ENCODE measurements at regions not wholly inside any gene's neighbourhood (a gene's known extent, or its start where the extent isn't known, plus 50 kb on each side); places are given as distances from the start of the nearest gene placed in this dataset.

- Mint-ChIP-seq H3K36me3 (ENCODE audit: insufficient read depth, unreplicated experiment) (no peaks in the 10 kb centered on the region), H3K4me3 (ENCODE audit: unreplicated experiment) (no peak overlapping the region), H3K9me3 (ENCODE audit: unreplicated experiment) (no peaks in the 10 kb centered on the region), H3K27me3 (ENCODE audit: insufficient read depth, unreplicated experiment) (no peaks in the 10 kb centered on the region), H3K27ac (ENCODE audit: low read depth, unreplicated experiment) (peak overlapping the region; percentile 10), H3K4me1 (ENCODE audit: insufficient read depth, unreplicated experiment) (no peaks in the 10 kb centered on the region)
- CTCF ChIA-PET: interaction anchor here (0.5 to 1.7 kb wide), 4 partner anchors 17 to 311 kb away, joined by 4 to 5 read pairs (median 4); no protein-coding TSS in a partner anchor
- no peak for TF ChIP-seq CTCF (IDR thresholded peaks at IDR 0.05; ENCODE audit: unreplicated experiment)
- POLR2A ChIA-PET: no interaction called here
- BruUV-seq (replicated peaks): no TSS peak
- DNase-seq (ENCODE audit: unreplicated experiment): no peak
- intact Hi-C loops (cut with micrococcal nuclease): no loop called here
Observed at GRCh38 chr11:31987118-31988005, 103.5 kb upstream of the RCN1 start.

- Mint-ChIP-seq H3K27me3 (ENCODE audit: insufficient read depth, unreplicated experiment) (no peaks in the 10 kb centered on the region), H3K27ac (ENCODE audit: low read depth, unreplicated experiment) (no peak overlapping the region), H3K36me3 (ENCODE audit: insufficient read depth, unreplicated experiment) (no peaks in the 10 kb centered on the region), H3K9me3 (ENCODE audit: unreplicated experiment) (no peaks in the 10 kb centered on the region), H3K4me1 (ENCODE audit: insufficient read depth, unreplicated experiment) (no peaks in the 10 kb centered on the region), H3K4me3 (ENCODE audit: unreplicated experiment) (no peak overlapping the region)
- TF ChIP-seq CTCF (IDR thresholded peaks at IDR 0.05; ENCODE audit: unreplicated experiment): no peak
- CTCF ChIA-PET: interaction anchor here (0.5 to 1.7 kb wide), 6 partner anchors 16 to 345 kb away, joined by 3 to 4 read pairs (median 4); no protein-coding TSS in a partner anchor
- DNase-seq (ENCODE audit: unreplicated experiment): no peak
- POLR2A ChIA-PET: interaction anchor here (0.6 to 1.0 kb wide), 2 partner anchors 10 to 14 kb away, joined by 3 to 4 read pairs; no protein-coding TSS in a partner anchor
- BruUV-seq (replicated peaks): no TSS peak
- intact Hi-C loops (cut with micrococcal nuclease): no loop called here
Observed at GRCh38 chr11:31986201-31986889, 104.5 kb upstream of the RCN1 start.

GRCh38 chr11:31981457-31981856, 109.4 kb upstream of the RCN1 start:
- Mint-ChIP-seq H3K4me3 (ENCODE audit: unreplicated experiment) (no peak overlapping the region), H3K9me3 (ENCODE audit: unreplicated experiment) (peaks cover 8% of the 10 kb centered on the region), H3K27me3 (ENCODE audit: insufficient read depth, unreplicated experiment) (peaks cover 20% of the 10 kb centered on the region), H3K27ac (ENCODE audit: low read depth, unreplicated experiment) (no peak overlapping the region), H3K36me3 (ENCODE audit: insufficient read depth, unreplicated experiment) (no peaks in the 10 kb centered on the region), H3K4me1 (ENCODE audit: insufficient read depth, unreplicated experiment) (no peaks in the 10 kb centered on the region)
- DNase-seq (ENCODE audit: unreplicated experiment): no peak
- POLR2A ChIA-PET: no interaction called here
- intact Hi-C loops (cut with micrococcal nuclease): no loop called here
- CTCF ChIA-PET: interaction anchor here (0.6 kb wide), 1 partner anchor 140 kb away, joined by 3 read pairs; no protein-coding TSS in a partner anchor
- no peak for TF ChIP-seq CTCF (IDR thresholded peaks at IDR 0.05; ENCODE audit: unreplicated experiment)
- BruUV-seq (replicated peaks): no TSS peak

GRCh38 chr11:31977343-31977742, 113.5 kb upstream of the RCN1 start:
- peaks cover 8% of the 10 kb centered on the region for H3K9me3 Mint-ChIP-seq (ENCODE audit: unreplicated experiment)
- peaks cover 20% of the 10 kb centered on the region for H3K27me3 Mint-ChIP-seq (ENCODE audit: insufficient read depth, unreplicated experiment)
- H3K4me3 Mint-ChIP-seq (ENCODE audit: unreplicated experiment): no peak overlapping the region
- POLR2A ChIA-PET: interaction anchor here (1.2 kb wide), 1 partner anchor 8 kb away, joined by 4 read pairs; no protein-coding TSS in a partner anchor
- CTCF ChIA-PET: interaction anchor here (1.1 kb wide), 1 partner anchor 737 kb away, joined by 3 read pairs; no protein-coding TSS in a partner anchor
- DNase-seq (ENCODE audit: unreplicated experiment): no peak
- peaks cover 8% of the 10 kb centered on the region for H3K4me1 Mint-ChIP-seq (ENCODE audit: insufficient read depth, unreplicated experiment)
- H3K27ac Mint-ChIP-seq (ENCODE audit: low read depth, unreplicated experiment): no peak overlapping the region
- no peak for TF ChIP-seq CTCF (IDR thresholded peaks at IDR 0.05; ENCODE audit: unreplicated experiment)
- H3K36me3 Mint-ChIP-seq (ENCODE audit: insufficient read depth, unreplicated experiment): no peaks in the 10 kb centered on the region
- intact Hi-C loops (cut with micrococcal nuclease): no loop called here
- no TSS peak for BruUV-seq (replicated peaks)

Measured in MCF 10A (cell line).